ENCODE measurements at regions not wholly inside any gene's neighbourhood (a gene's known extent, or its start where the extent isn't known, plus 50 kb on each side); places are given as distances from the start of the nearest gene placed in this dataset.

DNA sequence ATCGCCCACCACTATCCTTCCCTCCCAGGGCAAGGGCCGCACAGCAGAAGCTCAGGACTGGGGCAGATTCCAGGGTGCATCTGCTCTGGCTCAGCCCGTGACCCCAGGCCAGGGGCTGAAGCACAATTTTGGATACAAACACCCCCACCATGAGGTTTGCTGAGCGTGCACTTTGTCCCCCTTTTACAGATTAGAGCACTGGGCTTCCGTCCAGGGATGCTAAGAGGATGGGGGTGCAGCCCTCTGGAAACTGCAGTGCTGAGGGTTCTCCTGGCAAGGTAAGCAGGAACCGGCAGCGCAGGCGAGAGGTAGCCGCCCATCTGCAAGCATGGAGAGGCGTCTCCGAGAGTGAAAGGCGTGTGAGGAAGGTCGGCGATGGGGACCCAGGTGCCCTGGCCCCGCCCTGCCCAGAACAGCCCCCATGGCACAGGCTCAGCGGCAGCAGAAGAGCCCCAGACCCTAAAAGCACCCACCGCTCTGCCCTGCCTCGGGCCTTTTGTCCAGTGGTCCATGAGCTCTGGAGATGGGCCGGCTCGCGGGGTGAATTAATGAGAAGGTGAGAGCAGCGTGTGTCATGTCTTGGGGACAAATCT, 54.5 kb upstream of the OLFM1 start:
- ATAC-seq, result peak in 1 of 2 experiments; percentile 16; a peak in 2 of 6 replicates
- TF ChIP-seq HOXB13 (CRISPR knock-in tag; IDR thresholded peaks at IDR 0.05; ENCODE audit: low read depth) (no peak), MAFK (IDR thresholded peaks at IDR 0.05; ENCODE audit: partially characterized antibody) (peak; percentile 51), BHLHE40 (IDR thresholded peaks at IDR 0.05; ENCODE audit: low read depth, low read length) (no peak), CBX2 (IDR thresholded peaks at IDR 0.05; ENCODE audit: borderline replicate concordance, low read depth) (no peak)
- TF ChIP-seq, protein P1, sequence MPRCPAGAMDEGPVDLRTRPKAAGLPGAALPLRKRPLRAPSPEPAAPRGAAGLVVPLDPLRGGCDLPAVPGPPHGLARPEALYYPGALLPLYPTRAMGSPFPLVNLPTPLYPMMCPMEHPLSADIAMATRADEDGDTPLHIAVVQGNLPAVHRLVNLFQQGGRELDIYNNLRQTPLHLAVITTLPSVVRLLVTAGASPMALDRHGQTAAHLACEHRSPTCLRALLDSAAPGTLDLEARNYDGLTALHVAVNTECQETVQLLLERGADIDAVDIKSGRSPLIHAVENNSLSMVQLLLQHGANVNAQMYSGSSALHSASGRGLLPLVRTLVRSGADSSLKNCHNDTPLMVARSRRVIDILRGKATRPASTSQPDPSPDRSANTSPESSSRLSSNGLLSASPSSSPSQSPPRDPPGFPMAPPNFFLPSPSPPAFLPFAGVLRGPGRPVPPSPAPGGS (IDR thresholded peaks at IDR 0.05), result no peak
- Histone ChIP-seq H3K4me3 (no peak overlapping the region), H3K9me3 (no peaks in the 10 kb centered on the region), H3K4me1 (no peaks in the 10 kb centered on the region), H3K4me2 (no peak overlapping the region), H3K27ac (no peak overlapping the region)
- FAIRE-seq, result no peak
- WGBS (ENCODE audit: missing lambda C conversion rate), result 36% methylated on average over 21 of the region's 22 CpGs
- ChIA-PET CTCF (no interaction called here), POLR2A (interaction anchor here (0.6 kb wide), 1 partner anchor 29 kb away, joined by 5 read pairs; no protein-coding TSS in a partner anchor)
- DNase-seq (ENCODE audit: low read depth in 1 of 2, low spot score in 1 of 2), result no peak

DNA sequence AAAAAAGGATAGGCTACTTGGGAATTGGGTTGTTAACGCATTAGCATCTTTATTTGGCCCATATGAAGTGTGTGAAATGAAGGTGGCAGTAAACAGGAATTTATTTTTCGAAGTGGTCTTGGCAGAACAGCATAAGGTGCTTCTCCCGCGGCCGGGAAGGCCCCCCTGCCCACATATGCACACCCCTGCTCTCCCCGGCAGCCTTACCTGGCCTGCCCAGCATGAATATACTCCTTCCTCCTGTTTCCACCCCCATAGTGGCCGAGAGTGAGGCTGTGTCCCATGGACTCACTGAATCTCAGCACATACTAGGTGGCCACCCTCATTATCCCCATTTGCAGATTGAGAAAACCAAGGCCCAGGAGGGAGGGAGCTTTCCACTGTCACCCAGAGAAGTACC, 54.0 kb upstream of the OLFM1 start:
- FAIRE-seq (no peak), ATAC-seq (no peak), DNase-seq (ENCODE audit: low read depth in 1 of 2, low spot score in 1 of 2) (no peak)
- no peak overlapping the region for H3K4me3 ChIP-seq
- H3K27ac ChIP-seq, result no peak overlapping the region
- ChIA-PET CTCF (interaction anchor here (0.7 kb wide), 1 partner anchor 862 kb away, joined by 3 read pairs; no protein-coding TSS in a partner anchor), POLR2A (interaction anchor here (0.6 kb wide), 1 partner anchor 29 kb away, joined by 5 read pairs; no protein-coding TSS in a partner anchor)
- WGBS (ENCODE audit: missing lambda C conversion rate), result 9% methylated on average over 7 of the region's 7 CpGs
- no peak for TF ChIP-seq NFE2L2 (conservative IDR thresholded peaks at IDR 0.05; ENCODE audit: low read length)
- TF ChIP-seq, protein P1 (IDR thresholded peaks at IDR 0.05), result no peak
- TF ChIP-seq NPAS2 (CRISPR knock-in tag; IDR thresholded peaks at IDR 0.05; ENCODE audit: borderline replicate concordance), result no peak
- TF ChIP-seq RNF2 (IDR thresholded peaks at IDR 0.05; ENCODE audit: borderline replicate concordance, low read depth), result no peak
- TF ChIP-seq, protein P2, sequence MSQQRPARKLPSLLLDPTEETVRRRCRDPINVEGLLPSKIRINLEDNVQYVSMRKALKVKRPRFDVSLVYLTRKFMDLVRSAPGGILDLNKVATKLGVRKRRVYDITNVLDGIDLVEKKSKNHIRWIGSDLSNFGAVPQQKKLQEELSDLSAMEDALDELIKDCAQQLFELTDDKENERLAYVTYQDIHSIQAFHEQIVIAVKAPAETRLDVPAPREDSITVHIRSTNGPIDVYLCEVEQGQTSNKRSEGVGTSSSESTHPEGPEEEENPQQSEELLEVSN (IDR thresholded peaks at IDR 0.05; ENCODE audit: borderline replicate concordance, low read depth), result no peak
- no peak for TF ChIP-seq POLR2AphosphoS2 (conservative IDR thresholded peaks at IDR 0.05; ENCODE audit: low read length)
- TF ChIP-seq CEBPB (IDR thresholded peaks at IDR 0.05), result no peak
- no peak for TF ChIP-seq CBX2 (IDR thresholded peaks at IDR 0.05; ENCODE audit: borderline replicate concordance, low read depth)
- H3K4me1 ChIP-seq, result no peaks in the 10 kb centered on the region
- H3K9me3 ChIP-seq, result no peaks in the 10 kb centered on the region
- H3K4me2 ChIP-seq, result no peak overlapping the region

DNA sequence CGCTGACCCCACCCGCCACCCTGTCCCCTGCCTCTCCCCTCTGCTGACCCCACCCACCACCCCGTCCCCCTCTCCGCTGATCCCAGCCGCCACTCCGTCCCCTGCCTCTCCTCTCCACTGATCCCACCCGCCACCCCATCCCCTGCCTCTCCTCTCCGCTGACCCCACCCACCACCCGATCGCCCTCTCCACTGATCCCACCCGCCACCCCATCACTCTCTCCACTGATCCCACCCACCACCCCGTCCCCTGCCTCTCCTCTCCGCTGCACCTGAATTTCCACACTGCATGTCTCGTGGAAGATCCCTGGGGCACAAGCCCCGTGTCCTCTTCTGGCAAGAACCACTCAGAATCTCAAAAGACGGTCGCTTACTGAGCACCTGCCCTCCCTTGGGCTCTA, 53.4 kb upstream of the OLFM1 start:
- Histone ChIP-seq H3K27ac (no peak overlapping the region), H3K4me2 (no peak overlapping the region), H3K4me3 (no peak overlapping the region), H3K4me1 (no peaks in the 10 kb centered on the region), H3K9me3 (no peaks in the 10 kb centered on the region)
- FAIRE-seq (no peak), DNase-seq (ENCODE audit: low read depth in 1 of 2, low spot score in 1 of 2) (no peak), ATAC-seq (no peak)
- WGBS (ENCODE audit: missing lambda C conversion rate), result 20% methylated on average over 6 of the region's 17 CpGs
- CTCF ChIA-PET, result interaction anchor here (0.7 kb wide), 1 partner anchor 863 kb away, joined by 3 read pairs; no protein-coding TSS in a partner anchor
- TF ChIP-seq, protein P3, sequence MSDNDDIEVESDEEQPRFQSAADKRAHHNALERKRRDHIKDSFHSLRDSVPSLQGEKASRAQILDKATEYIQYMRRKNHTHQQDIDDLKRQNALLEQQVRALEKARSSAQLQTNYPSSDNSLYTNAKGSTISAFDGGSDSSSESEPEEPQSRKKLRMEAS (IDR thresholded peaks at IDR 0.05), result no peak
- TF ChIP-seq HOXB5 (CRISPR knock-in tag; IDR thresholded peaks at IDR 0.05) (no peak), MAZ (IDR thresholded peaks at IDR 0.05; ENCODE audit: borderline replicate concordance, low read depth, low read length) (no peak), RCOR1 (IDR thresholded peaks at IDR 0.05; ENCODE audit: low read depth, low read length) (no peak), RFX5 (IDR thresholded peaks at IDR 0.05) (no peak), RNF2 (IDR thresholded peaks at IDR 0.05; ENCODE audit: borderline replicate concordance, low read depth) (no peak), JUNB (IDR thresholded peaks at IDR 0.05) (no peak), PHF8 (IDR thresholded peaks at IDR 0.05; ENCODE audit: borderline replicate concordance, low read depth) (no peak), KDM5A (IDR thresholded peaks at IDR 0.05) (no peak), ZFP36 (IDR thresholded peaks at IDR 0.05; ENCODE audit: borderline replicate concordance, partially characterized antibody) (no peak), CBX2 (IDR thresholded peaks at IDR 0.05; ENCODE audit: borderline replicate concordance, low read depth) (no peak), NPAS2 (CRISPR knock-in tag; IDR thresholded peaks at IDR 0.05; ENCODE audit: borderline replicate concordance) (no peak), BHLHE40 (IDR thresholded peaks at IDR 0.05; ENCODE audit: low read depth, low read length) (no peak), FOSL2 (IDR thresholded peaks at IDR 0.05) (no peak), FOSL2 (CRISPR knock-in tag; IDR thresholded peaks at IDR 0.05) (no peak)
- TF ChIP-seq, protein P4, sequence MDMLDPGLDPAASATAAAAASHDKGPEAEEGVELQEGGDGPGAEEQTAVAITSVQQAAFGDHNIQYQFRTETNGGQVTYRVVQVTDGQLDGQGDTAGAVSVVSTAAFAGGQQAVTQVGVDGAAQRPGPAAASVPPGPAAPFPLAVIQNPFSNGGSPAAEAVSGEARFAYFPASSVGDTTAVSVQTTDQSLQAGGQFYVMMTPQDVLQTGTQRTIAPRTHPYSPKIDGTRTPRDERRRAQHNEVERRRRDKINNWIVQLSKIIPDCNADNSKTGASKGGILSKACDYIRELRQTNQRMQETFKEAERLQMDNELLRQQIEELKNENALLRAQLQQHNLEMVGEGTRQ (IDR thresholded peaks at IDR 0.05), result no peak
- POLR2A ChIA-PET, result no interaction called here

All from A549 (cell line).